ENCODE measurements at regions not wholly inside any gene's neighbourhood (a gene's known extent, or its start where the extent isn't known, plus 50 kb on each side); places are given as distances from the start of the nearest gene placed in this dataset.

GRCh38 chr5:12825163-12825562, 920.9 kb upstream of the CTNND2 start:
- intact Hi-C loops (cut with micrococcal nuclease; ENCODE audit: unreplicated experiment): no loop called here
- no peak for TF ChIP-seq EZH2phosphoT487 (IDR thresholded peaks at IDR 0.05; ENCODE audit: borderline replicate concordance, low read depth, low read length)
- no peak for TF ChIP-seq CTCF (conservative IDR thresholded peaks at IDR 0.05; ENCODE audit: low read length)

DNA sequence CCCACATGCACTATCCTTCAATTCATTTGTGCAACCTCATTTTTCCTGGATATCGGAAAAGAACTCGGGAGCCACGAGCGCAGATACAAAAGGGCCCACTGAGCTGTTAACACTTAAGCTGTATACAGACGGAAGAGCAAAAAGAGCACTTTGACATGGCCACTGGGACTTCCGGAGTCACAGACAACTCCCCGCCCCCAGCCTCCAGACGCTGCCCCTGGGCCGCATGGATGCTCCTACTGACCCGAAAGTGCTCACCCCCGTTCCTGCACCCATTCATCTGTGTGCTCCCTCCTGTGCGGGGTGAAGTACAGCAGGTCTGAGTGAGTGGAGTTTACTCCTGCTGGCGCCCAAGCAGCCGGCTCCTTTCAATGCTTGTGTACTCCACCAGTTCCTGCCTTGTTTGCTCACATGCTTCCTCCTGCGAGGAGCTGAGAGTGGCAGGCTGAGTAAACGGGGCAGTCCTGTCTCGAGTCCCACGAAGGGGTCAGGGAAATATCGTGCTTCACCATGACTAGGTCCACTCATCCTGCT, 901.0 kb upstream of the CTNND2 start:
- H3K9me2 ChIP-seq (ENCODE audit: insufficient read depth, low read length): no peaks in the 10 kb centered on the region
- no peaks in the 10 kb centered on the region for H3K4me1 ChIP-seq (ENCODE audit: insufficient read depth, low read length, poor library complexity, severe bottlenecking)
- no peak for DNase-seq (ENCODE audit: low spot score)
- no peak overlapping the region for H2AFZ ChIP-seq (ENCODE audit: low read length)
- no peak overlapping the region for H3K4me3 ChIP-seq (ENCODE audit: low read depth, low read length, poor library complexity, severe bottlenecking)
- no peak overlapping the region for H3K27ac ChIP-seq (ENCODE audit: low read depth, low read length, poor library complexity, severe bottlenecking)
- ChIA-PET POLR2A (interaction anchor here (0.6 kb wide), 1 partner anchor 785 kb away, joined by 3 read pairs; no protein-coding TSS in a partner anchor), CTCF (ENCODE audit: unreplicated experiment) (no interaction called here)
- TF ChIP-seq EZH2phosphoT487 (IDR thresholded peaks at IDR 0.05; ENCODE audit: borderline replicate concordance, low read depth, low read length): no peak
- TF ChIP-seq CTCF (conservative IDR thresholded peaks at IDR 0.05; ENCODE audit: low read length): no peak
- no TSS peak for BruUV-seq (replicated peaks)
- H3K79me2 ChIP-seq (ENCODE audit: insufficient read depth, low read depth, low read length): no peaks in the 10 kb centered on the region
- H3K36me3 ChIP-seq (ENCODE audit: insufficient read depth, low read length): no peaks in the 10 kb centered on the region
- no peak overlapping the region for H3K4me2 ChIP-seq (ENCODE audit: low read length)
- no peaks in the 10 kb centered on the region for H4K20me1 ChIP-seq (ENCODE audit: insufficient read depth, low read length)
- no peaks in the 10 kb centered on the region for H3K9me3 ChIP-seq (ENCODE audit: low read length)
- intact Hi-C loops (cut with micrococcal nuclease; ENCODE audit: unreplicated experiment): no loop called here

More at GRCh38 chr5:12825163-12825562, 920.9 kb upstream of the CTNND2 start:
- Histone ChIP-seq H3K36me3 (ENCODE audit: insufficient read depth, low read length) (no peaks in the 10 kb centered on the region), H2AFZ (ENCODE audit: low read length) (no peak overlapping the region), H3K9me2 (ENCODE audit: insufficient read depth, low read length) (no peaks in the 10 kb centered on the region), H3K4me2 (ENCODE audit: low read length) (no peak overlapping the region), H3K79me2 (ENCODE audit: insufficient read depth, low read depth, low read length) (no peaks in the 10 kb centered on the region), H4K20me1 (ENCODE audit: insufficient read depth, low read length) (no peaks in the 10 kb centered on the region), H3K9me3 (ENCODE audit: low read length) (peaks cover 4% of the 10 kb centered on the region; the same call in 1 of the 2 replicates), H3K4me1 (ENCODE audit: insufficient read depth, low read length, poor library complexity, severe bottlenecking) (no peaks in the 10 kb centered on the region), H3K27ac (ENCODE audit: low read depth, low read length, poor library complexity, severe bottlenecking) (no peak overlapping the region), H3K4me3 (ENCODE audit: low read depth, low read length, poor library complexity, severe bottlenecking) (no peak overlapping the region)
- ChIA-PET POLR2A (no interaction called here), CTCF (ENCODE audit: unreplicated experiment) (no interaction called here)
- no peak for DNase-seq (ENCODE audit: low spot score)
- no TSS peak for BruUV-seq (replicated peaks)

- Histone ChIP-seq H3K4me3 (ENCODE audit: low read depth, low read length, poor library complexity, severe bottlenecking) (no peak overlapping the region), H3K9me3 (ENCODE audit: low read length) (no peaks in the 10 kb centered on the region), H4K20me1 (ENCODE audit: insufficient read depth, low read length) (no peaks in the 10 kb centered on the region), H2AFZ (ENCODE audit: low read length) (no peak overlapping the region), H3K9me2 (ENCODE audit: insufficient read depth, low read length) (no peaks in the 10 kb centered on the region), H3K4me2 (ENCODE audit: low read length) (no peak overlapping the region), H3K4me1 (ENCODE audit: insufficient read depth, low read length, poor library complexity, severe bottlenecking) (no peaks in the 10 kb centered on the region), H3K79me2 (ENCODE audit: insufficient read depth, low read depth, low read length) (no peaks in the 10 kb centered on the region), H3K27ac (ENCODE audit: low read depth, low read length, poor library complexity, severe bottlenecking) (no peak overlapping the region), H3K36me3 (ENCODE audit: insufficient read depth, low read length) (no peaks in the 10 kb centered on the region)
- no peak for DNase-seq (ENCODE audit: low spot score)
- ChIA-PET POLR2A (no interaction called here), CTCF (ENCODE audit: unreplicated experiment) (no interaction called here)
- BruUV-seq (replicated peaks): no TSS peak
- TF ChIP-seq CTCF (conservative IDR thresholded peaks at IDR 0.05; ENCODE audit: low read length) (no peak), EZH2phosphoT487 (IDR thresholded peaks at IDR 0.05; ENCODE audit: borderline replicate concordance, low read depth, low read length) (no peak)
- intact Hi-C loops (cut with micrococcal nuclease; ENCODE audit: unreplicated experiment): no loop called here
These were observed 894.9 kb upstream of the CTNND2 start for GRCh38 chr5:12799165-12799564.
